Islet of Langerhans (tissue), 1 donor: ENCODE measurements at regions not wholly inside any gene's neighbourhood (a gene's known extent, or its start where the extent isn't known, plus 50 kb on each side); places are given as distances from the start of the nearest gene placed in this dataset.
"Not testable (repeated sequence)": the region's sequence is repeated elsewhere in the genome, so short reads cannot be mapped to it uniquely, and the experiment has no call there.

Experiments
- FAIRE-seq: peaks from one replicate; lab custom pipeline; 2011; peaks lifted over from hg19 to GRCh38; lab: Jason Lieb, UNC

DNA sequence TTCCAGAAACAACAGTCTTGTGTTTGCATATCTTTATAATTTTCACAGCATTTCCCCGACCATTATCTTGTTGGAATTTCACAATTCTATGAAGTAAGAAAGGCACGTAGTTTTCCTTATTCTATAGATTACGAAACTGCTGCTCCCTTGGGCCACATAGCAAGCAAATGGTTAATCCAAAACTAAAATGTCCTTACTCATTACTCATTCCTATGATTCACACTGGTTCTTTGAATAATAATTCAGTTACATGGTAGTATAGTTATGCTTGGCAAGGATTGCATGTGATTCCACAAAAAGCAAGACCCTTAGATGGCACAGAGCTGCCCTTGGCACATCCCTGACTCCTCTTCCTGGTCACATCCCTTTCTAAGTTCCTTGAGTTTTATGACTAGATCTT lies 51.2 kb downstream of the OR13H1 start:
- FAIRE-seq = no peak

DNA sequence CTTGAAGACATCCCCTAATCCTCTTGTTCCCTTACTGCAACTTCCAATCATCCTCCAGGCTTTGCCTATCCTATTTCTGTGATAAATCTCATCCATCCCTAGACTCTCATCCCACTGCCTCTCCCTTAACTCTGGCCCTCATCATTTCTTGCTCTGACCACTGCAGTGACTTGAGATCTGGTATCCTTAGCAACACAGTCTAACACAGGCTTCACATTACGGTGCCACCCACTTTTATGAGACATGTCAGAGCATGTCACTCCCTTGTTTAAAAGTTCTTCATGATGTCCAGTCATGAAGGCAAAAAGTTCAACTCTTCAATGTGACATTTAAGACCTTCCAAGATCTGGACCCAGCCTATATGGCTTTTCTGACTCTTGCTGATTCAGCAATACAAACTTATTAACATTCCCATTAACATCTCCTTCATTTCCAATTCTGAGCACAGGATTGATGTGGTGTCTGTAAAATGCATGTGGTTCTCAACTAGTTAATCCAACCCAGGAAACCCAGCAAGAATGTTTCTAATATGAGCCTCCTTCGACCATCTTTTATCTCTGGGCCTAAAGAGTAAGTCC lies 64.0 kb downstream of the OR13H1 start:
- FAIRE-seq = no peak

DNA sequence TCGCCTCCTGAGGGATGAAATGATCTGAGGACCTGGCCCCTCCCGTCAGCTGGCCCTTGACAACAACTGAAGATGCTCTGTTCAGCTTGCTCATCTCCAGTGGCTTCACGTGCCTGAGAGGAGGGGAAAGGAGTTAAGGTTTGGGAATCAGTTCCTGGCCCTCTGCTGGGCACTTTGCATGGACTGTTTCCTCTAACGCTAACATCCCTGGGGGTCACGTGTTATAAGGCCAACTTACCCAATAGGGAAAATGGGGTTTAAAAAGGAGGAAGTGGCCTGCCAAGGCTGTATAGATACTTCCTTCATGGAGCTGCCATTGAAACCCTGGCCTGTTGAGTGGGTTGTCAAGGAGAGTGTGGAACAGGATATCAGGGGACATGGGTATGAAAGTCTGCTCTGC lies 65.6 kb downstream of the OR13H1 start:
- no peak for FAIRE-seq

DNA sequence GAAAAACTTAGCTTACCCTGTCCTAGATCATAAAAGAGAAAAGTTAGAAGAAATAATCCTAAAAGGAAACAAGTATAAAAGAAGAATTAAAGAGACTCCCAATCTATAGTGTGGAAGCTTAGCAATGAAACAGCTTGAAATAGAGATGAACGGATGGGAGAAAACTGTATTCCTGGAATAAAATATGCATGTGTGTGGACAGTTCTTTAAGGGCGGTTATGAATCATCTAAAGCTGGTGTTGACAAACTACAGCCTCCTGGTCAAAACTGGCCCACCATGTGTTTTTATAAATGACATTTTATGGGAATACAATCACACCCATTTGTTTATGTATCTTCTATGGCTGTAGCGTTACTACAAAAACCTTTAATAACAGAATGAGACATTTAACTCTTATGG lies 69.4 kb downstream of the OR13H1 start:
- FAIRE-seq = no peak

DNA sequence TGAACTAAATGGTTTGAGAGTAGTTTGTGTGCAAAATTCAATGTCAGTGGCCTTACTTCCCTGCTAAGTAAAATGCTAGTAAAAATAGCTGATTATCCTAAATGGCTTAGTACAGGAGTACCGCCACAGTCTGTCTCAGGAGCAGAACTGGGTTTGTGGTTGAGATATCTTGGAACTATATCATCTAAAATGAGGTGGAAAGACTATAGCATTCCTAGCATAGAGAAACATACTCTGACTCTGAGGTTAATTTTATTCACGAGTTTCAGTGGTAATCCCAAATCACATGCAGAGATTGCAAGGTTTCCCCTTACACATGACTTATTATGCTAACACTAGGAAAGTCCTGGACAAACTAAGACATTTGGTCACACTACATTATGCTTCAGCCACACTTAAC lies 70.4 kb downstream of the OR13H1 start:
- FAIRE-seq = no peak

DNA sequence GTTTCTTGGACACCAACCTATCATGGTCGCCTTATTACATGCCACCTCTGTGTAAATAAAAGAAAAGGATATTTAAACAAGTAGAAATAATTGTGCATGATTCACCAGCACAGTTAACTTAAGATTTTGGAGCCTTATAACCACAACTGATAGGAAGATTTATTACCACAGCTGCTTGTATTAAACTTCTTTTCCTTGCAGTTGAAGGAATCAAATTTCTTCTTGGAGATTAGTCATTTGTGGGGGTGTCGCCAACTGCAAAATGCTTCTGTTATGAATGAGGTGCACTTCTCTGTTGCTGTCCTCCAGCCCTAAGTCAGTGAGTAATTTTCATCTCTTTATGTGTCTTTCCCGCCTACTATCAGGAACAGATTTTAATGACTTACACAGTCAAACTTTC lies 73.3 kb downstream of the OR13H1 start:
- FAIRE-seq = no peak

DNA sequence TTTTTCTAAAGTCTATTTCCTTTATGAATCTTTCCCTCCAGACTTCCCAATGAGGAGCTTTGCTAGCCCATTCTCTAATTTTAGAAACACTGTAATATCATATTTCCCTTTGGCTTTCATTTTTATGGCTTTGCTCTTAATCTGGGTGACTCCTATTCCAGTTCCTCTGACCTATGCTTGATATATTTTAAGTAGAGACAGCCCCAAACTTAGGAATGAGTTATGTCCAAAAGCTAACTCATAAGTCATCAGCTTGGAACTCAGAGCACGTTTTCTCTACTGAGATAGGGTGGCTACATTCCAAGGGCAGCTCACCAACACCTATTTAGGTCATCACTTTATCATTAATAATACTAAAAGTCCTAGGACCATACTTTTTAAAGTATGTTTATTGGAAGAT lies 77.8 kb downstream of the OR13H1 start:
- no peak for FAIRE-seq

DNA sequence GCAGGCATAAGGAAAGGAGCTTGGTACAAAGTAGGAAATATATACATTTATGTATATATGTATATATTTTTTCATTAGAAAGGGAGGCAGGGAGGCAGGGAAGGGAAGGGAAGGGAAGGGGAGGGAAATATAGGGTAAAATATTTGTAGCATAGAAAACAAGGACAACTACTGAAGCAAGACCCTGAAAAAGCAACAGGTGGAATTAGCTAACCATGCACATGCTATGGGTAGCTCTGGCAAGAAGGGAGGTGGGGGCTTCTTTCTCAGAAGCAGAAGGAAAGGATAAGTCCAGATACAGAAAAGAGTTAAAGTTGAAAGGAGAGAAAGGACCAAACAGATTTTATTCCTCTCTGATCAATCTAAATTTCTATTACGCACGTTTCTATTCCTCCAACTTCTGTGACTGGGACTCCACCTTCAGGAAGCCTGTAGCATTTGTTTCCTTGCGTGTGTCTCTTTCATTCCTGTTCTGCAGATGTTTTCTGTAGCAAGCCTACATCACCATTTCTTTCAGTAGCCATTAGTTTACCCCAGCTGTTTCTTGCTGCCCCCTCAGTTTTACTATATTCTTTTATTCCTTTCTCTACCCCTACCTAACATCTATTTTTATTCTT lies 82.9 kb downstream of the OR13H1 start:
- peak; percentile 60 for FAIRE-seq

DNA sequence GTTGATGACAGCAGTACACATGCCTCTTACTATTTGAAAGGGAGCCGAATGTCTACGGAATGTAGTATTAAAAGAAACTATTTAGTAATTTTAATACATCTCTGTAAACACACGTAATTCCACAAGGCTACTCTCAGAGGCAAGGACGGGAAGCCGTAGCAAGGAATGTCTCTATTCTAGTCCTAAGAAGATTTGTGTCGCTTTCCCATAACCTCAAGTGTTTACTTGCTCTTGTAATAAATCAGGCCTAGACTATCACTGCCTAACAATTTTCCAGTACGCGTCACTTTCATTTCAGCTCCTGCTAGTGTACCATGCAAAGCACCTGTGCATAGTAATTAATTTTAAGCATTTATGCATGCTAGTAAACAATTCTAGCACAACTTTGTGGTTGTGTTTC lies 86.7 kb downstream of the OR13H1 start:
- no peak for FAIRE-seq

DNA sequence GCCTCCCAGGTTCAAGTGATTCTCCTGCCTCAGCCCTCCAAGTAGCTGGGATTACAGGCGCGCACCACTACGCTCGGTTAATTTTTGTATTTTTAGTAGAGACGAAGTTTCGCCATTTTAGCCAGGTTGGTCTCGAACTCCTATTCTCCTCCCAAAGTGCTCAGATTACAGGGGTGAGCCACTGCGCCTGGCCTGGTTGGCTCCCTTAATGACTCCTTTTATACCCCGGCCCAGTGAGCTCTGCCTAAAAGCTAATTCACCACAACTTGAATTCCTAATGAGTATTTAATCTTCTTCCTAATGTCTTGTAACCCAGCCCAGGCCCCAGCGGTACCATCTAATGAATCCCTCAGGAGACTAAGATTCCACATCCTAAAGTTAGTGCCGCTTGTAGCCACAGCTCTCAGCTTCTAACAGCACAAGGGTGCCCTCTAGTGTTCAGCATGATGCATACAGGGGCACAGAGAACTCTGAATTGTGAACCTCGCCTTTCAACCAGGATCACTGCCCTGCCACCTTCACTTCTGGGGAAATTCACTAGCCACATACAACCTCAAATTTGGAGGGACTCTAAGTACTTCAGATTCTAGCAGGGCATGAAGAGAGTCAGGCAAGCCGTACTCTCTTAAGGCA lies 89.5 kb downstream of the OR13H1 start:
- FAIRE-seq = no peak

DNA sequence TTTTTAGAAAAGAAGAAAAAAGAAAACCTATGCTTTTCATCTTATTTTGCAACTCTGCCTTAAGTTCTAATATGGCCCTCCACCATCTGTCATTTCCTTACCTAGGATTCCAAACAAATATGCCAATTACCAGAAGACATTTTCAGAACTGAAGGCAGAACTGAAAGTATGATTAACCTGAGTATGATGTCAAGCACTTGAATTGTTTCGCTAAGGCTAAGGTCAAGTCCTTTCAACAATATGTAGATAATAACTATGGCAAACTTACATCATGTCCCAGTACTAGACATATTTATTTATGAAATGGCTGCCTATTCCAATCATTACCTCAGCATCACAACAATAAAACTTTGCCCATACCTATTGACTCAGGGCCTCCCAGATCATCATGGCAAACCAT lies 91.0 kb downstream of the OR13H1 start:
- no peak for FAIRE-seq

DNA sequence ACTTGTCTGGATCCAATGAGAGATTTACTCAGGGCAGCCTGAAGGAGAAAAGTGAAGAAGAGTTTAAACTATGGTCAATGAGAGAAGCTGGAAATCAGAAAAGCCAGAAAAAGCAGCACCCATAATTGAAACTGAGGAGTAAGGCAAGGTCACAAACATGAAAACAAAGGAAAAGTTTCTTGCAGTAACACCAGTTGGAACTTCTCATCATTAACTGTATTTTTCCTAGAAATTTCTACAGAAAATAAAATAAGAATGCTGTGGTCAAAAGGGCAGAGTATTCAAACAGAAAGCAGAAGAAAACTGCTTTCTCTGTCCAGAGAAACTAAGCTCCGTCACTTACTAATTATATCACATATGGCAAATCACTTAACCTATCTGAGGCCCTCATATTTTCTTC lies 102.2 kb downstream of the OR13H1 start:
- FAIRE-seq = no peak

DNA sequence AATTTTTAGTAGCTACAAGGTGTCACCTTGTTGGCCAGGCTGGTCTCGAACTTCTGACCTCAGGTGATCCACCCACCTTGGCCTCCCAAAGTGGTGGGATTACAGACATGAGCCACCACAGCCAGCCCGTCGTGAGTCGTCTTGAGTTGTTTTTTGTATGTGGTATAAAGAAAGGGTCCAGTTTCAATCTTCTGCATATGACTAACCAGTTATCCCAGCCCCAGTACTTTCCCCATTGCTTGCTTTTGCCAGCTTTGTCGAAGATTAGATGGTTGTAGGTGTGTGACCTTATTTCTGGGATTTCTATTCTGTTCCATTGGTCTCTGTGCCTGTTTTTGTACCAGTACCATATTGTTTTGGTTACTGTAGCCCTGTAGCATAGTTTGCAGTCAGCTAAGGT lies 105.9 kb downstream of the OR13H1 start:
- no peak for FAIRE-seq

DNA sequence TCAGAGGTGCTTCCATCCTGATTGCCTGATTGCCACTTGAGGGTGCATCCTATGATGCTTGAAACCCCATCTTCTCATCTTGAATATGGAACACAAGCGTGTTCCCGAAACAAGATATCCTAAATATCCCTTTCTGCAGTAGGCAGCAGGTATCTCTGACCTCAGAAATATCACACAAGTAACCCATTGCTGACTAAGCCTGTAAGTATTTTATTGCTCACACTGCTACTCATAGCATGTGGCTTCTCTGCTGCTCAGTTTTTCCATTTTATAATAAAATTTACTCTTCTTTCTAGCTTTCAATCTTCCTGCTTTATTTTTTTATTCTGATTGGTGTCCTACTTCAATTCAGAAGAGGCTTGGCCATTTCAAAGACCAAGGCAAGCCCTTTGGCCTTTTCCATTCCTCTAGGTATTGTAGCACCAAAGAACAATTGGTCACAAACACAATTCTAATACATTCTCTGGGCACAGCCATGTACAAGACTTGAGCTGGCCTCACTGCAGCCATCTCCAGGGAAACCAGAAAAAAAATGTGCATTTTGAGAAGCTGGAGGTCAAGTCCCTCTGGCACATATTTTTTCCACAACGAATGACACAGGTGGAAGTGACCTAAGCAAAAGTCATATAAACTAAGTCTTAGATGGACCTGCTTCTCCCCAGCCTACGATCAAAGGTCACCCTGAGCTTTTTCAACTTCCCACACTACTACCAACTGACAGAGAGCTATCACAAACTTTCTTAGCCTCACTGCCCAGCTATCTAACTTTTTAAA lies 107.0 kb downstream of the OR13H1 start:
- no peak for FAIRE-seq

DNA sequence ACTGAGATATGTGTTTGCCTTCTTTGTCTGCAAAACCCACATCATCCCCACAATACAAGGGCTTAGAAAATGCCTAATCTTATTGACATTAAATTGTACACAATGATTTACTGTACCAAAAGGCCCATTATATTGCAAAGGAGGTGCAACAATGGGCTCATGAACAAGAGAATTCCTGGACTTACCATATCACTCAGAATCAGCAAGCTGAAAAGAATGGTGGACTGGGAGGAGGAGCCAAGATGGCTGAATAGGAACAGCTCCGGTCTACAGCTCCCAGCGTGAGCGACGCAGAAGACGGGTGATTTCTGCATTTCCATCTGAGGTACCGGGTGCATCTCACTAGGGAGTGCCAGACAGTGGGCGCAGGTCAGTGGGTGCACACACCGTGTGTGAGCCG lies 119.9 kb downstream of the OR13H1 start:
- FAIRE-seq = not testable (repeated sequence)

DNA sequence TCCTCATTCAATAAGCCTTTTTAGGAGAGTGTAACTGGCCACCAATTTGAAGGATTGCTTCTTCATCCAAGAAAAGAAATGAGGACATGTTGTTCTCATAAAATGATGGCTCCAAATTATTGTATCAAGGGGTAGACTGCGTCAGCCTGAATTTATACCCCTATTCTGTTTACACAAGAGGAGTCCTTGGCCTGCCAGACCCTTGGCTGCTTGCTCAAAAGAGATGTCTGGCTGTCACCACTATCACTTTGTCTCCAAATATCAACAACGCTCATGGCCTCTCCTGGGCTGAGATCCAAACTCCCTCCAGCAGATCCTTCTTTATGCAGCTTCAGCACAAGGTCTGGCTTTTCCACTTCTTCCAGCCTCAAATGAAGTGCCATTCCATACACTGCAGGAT lies 127.9 kb downstream of the OR13H1 start:
- FAIRE-seq = no peak

DNA sequence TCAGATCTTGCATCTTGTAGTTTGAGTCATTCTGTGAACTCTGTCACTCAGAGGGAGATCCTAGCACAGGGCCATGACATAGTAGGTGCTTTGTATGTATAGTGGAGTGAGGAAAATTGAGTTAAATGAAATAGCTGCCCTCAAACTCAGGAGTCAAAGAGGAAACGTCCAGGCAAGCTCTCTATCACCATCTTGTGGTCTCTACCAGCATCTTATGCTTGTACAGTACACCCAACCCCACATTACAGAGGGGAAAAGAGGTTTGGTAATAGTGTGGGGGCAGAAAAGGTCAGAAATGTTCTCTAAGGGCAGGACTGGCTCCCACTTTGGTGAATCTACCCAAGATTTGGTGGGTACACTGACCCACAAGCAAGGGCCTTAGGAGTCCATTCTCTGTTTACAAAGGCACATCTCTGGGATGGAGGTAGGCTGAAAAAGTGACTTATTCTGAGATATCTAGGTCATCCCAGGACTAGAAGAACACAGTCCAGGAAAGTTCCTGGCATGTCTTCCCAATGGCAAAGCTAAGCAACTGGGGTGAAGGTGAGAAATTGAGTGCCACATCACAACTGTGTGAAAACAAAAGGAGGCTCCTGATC lies 131.8 kb downstream of the OR13H1 start:
- no peak for FAIRE-seq

DNA sequence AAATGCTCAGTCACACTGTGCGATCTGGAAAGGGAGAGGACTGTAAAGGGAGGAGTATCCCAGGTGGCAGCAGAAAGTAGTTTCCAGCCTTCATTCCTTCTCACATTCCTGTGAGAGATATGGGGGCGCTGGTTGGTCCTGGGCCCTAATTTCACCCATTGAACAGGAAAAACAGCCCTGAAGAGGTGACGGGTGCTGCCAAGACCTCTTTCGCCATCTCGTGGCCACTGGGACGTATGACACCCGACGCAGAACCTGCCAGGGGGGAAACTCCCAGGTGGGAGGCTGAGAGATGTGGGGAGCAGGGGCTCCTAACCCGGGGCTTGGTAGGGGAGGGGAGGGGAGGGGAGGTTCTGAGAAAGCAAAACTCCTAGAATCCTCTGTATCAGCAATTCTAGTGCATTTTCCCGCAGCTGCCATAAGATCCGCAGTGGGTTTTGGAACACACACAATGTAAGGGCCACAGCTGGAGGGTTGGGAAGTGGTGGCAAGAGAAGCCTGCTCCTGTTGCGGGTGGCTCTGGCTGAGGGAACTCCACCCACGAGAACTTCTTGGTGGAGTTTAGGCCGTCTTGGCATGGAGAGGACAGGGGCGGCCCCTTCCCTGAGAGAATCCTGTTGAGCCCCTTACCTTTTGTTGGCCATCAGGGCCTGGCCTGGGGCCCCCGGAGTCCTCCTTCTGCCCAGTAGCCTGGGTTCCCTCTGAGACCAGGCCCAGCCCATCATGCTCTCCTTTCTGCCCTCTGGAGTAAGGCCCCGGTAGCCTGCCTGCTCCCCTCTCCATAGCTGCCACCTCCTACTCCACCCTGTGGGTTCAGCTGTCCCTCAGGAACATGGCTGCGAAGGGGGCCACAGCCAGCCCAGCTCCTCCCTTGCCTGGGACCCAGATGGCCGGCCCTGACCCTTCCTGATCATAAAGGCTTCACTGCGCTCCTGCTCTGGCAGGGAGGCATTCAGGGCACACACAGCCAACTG lies 134.1 kb downstream of the OR13H1 start:
- FAIRE-seq = no peak

DNA sequence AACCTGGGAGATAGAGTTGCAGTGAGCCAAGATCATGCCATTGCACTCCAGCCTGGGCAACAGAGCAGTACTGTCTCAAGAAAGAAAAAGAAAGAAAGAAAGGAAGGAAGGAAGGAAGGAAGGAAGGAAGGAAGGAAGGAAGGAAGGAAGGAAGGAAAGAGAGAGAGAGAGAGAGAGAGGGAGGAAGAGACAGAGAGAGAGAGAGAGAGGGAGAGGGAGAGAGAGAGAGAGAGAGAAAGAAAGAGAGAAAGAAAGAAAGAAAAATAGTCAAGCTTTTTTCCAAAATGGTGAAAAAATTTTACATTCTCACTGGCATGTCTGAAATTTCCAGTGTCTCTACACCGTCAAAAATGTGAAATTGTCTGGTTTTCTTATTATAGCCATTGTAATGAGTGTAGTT lies 138.9 kb downstream of the OR13H1 start:
- FAIRE-seq = not testable (repeated sequence)

DNA sequence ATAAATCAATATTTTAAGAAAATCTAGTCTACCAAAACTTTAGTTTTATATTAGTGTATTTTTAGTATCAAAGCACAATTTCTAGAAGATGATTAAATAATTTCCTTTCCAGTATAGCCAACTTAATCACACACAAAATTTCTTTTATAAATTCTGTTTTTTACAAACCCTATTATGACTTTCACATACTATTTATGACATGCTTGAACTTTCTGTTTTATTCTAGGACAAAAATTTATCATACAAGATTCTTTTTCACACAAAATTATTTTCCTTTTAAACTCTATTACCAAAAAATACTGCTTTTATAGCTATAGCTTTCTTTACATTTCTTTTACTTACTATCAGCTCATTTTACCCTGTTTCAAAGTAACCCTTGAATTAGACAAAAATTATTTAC lies 149.5 kb downstream of the OR13H1 start:
- FAIRE-seq = no peak

DNA sequence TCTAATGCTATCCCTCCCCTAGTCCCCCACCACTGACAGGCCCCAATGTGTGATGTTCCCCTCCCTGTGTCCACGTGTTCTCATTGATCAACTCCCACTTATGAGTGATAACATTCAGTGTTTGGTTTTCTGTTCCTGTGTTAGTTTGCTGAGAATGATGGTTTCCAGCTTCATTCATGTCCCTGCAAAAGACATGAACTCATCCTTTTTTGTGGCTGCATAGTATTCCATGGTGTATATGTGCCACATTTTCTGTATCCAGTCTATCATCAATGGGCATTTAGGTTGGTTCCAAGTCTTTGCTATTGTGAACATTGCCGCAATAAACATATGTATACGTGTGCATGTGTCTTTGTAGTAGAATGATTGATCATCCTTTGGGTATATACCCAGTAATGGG lies 153.1 kb downstream of the OR13H1 start:
- not testable (repeated sequence) for FAIRE-seq

DNA sequence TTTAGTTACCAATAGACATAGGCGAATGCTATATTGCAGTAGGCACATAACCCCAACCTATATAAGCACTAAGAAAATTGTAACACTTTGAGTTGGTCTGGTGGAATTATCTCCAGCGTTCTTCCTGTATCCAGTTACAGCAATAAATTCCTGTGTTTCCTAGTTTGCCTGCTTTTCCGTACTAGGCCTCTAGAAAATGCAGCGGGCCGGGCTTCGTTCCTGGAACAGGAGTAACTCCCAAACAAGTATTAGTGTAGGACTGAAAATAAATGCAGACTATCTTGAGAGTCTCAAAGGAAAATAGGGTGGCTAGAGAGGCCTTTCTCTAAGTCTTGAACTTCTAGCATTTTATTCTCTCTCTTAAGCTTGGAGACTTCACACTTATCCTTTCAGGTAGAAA lies 159.8 kb downstream of the OR13H1 start:
- no peak for FAIRE-seq
